CD4-positive, alpha-beta T cell treated with Interferon gamma for 1 hour (primary cell): ENCODE measurements at regions not wholly inside any gene's neighbourhood (a gene's known extent, or its start where the extent isn't known, plus 50 kb on each side); places are given as distances from the start of the nearest gene placed in this dataset.

Source experiments
- DNase-seq: peaks from one replicate; pipeline ENCODE4 v3.0.0-alpha.2; 2020

GRCh38 chr13:53545340-53545941 lies 516.8 kb downstream of the OLFM4 start:
- DNase-seq = no peak

- DNase-seq = no peak
These were observed 531.9 kb downstream of the OLFM4 start for GRCh38 chr13:53560556-53560955.

GRCh38 chr13:53562419-53562818 lies 533.8 kb downstream of the OLFM4 start:
- DNase-seq = no peak

GRCh38 chr13:53568491-53568890 lies 539.9 kb downstream of the OLFM4 start:
- DNase-seq = no peak

GRCh38 chr13:53569453-53569852 lies 540.8 kb downstream of the OLFM4 start:
- no peak for DNase-seq

- DNase-seq = no peak
These were observed 572.5 kb downstream of the OLFM4 start for GRCh38 chr13:53601113-53601512.

GRCh38 chr13:53605326-53605725 lies 576.7 kb downstream of the OLFM4 start:
- DNase-seq = no peak

DNA sequence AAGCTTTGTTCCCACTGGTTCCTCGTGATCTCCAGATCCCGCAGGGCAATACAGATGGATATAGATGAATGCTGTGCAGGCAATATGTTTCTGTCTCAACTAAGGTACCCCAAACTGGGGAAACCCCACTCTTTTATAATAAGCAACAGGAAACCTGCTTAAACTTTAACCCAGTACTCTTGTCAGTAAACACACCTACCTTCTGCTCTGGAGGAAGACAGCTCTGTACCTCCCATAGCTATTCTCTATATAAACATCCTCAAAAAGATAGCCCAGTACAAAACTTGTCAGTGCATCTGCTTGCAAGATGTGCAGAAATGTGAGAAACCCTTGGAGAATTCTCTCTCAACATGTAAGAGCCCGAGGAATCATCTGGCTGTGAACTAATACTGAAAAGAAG lies 583.6 kb downstream of the OLFM4 start:
- no peak for DNase-seq

DNA sequence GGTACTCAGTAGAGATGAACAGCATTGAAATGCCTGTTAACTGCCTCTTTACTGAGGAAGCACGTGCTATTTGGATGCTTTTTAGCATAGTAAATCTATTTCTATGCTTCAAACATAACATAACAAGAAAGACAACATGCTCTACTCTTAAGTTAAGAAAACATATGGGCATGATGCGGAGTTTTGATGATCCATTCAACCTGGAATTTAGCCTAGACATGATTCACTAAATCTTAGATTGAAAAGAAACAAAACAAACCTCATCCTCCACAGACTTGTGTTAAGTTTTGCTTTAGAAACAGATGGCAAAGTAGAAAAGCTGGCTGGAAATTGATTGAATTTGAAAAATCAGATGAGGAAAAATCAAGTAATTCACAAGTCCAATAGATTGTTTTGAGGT lies 593.8 kb downstream of the OLFM4 start:
- no peak for DNase-seq

- DNase-seq = no peak
These were observed 594.5 kb downstream of the OLFM4 start for GRCh38 chr13:53623146-53623545.

- no peak for DNase-seq
These were observed 602.9 kb downstream of the OLFM4 start for GRCh38 chr13:53631511-53631910.

DNA sequence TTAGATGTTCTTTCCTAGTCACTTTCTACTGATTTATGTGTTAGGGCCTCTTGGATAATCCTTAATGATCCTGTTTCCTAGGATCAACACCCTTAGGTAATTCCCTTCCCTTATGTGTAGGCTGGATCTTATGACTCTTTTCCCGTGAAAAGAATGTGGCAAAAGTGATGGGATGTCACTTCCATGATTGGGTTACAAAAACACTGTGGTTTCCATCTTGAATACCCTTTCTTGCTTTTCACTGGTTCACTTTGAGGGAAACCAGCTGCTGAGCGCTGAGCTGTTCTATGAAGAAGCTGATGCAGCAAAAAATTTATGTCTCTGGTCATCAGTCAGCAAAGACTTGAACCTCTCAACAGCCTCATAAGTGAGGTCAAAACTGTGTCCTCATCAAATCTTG lies 609.4 kb downstream of the OLFM4 start:
- no peak for DNase-seq

DNA sequence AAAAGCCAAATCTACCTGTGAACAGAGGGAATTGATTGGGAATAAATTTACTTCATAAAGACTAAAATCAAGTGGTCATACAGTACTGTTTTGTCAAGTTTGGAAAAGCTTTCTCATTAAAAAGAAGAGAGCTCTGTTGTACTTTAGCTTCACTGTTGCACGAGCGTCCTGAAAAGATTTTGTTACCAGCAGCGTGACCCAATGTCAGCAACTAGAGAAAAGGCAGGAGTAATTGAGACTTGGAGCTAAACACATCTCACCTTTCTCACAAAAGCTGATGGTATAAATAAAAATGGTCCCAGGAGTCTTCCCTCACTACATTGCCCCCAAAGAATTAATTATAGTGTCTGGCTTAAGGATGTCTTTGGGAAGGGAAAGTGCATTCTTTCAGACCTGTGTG lies 613.7 kb downstream of the OLFM4 start:
- DNase-seq = no peak

GRCh38 chr13:53648673-53649072 lies 620.1 kb downstream of the OLFM4 start:
- DNase-seq = no peak

DNA sequence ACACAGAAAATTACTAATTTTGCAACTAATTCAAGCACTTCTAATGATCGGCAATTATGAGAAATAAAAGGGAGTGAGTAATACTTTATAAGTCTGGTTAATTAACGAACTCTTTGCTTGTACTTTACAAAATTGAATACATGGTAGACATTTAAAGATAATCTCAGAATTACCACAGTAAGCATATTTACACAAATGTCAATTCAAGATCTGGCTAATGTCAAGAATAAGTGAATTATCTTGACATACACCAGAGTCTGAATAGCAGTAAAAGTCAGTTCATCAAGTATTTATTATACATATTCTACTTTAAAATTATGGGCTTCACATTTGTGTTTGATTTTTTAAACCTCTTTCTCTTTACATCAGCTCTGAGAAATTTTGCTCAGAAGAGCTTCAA lies 643.4 kb downstream of the OLFM4 start:
- no peak for DNase-seq

GRCh38 chr13:53683146-53683545 lies 654.5 kb downstream of the OLFM4 start:
- no peak for DNase-seq

GRCh38 chr13:53683608-53684007 lies 655.0 kb downstream of the OLFM4 start:
- DNase-seq = no peak

GRCh38 chr13:53691417-53691816 lies 662.8 kb downstream of the OLFM4 start:
- DNase-seq = no peak

GRCh38 chr13:53694814-53695532 lies 666.4 kb downstream of the OLFM4 start:
- DNase-seq = no peak

DNA sequence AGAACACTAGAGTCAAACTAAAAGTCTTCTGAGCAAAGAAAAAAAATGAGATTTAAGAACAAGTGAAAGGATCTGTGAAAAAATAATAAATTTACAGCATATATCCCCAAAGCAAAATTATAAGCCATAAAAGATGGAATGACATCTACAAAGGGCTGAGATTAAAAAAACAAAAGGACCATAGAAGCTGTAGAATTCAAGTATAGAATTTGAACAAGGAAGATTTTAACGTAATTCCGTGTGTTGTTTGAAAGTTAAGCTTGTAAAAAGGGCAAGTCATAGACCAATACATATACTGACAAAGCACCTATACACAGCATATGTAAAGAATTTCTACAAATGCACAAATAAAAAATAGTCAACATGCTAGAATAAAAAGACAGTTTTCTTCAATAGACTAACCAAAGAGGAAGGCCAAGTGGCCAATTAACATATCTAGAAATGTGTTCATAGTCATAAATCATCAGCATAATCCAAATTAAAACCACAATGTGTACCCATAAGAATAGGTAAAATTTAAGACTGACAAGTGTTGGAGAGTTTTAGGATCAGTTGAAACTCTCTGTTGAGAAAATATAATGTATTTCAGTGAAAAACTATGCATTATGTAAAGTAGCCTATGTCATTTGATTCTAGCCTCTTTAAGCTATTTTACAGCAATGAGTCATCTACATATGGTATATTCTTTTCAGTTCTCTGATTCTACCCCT lies 674.9 kb downstream of the OLFM4 start:
- DNase-seq = no peak

GRCh38 chr13:53719281-53719680 lies 690.7 kb downstream of the OLFM4 start:
- DNase-seq = no peak

GRCh38 chr13:53732664-53733063 lies 704.1 kb downstream of the OLFM4 start:
- DNase-seq = no peak

DNA sequence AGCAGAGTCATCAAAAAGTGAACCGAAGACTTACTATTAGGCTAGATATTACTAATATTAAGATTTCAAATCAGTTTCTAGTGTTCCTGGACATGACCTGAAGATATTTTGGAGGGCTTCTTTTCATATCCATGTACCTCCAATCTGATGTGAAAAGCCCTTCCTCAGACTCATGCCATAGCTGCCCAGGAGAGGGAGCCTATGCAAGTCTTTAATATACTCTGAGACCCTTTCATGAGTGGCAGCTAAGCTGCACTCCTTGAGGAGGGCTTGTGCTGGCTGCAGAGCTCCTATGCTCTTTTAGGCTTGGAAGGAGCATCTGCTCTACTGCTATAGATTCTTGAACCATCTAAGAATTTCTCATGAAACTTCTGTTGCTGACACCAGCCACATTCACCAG lies 715.3 kb downstream of the OLFM4 start:
- no peak for DNase-seq

GRCh38 chr13:53747825-53748224 lies 719.2 kb downstream of the OLFM4 start:
- DNase-seq = no peak
